Upper lobe of right lung (tissue), 1 donor: ENCODE measurements at regions not wholly inside any gene's neighbourhood (a gene's known extent, or its start where the extent isn't known, plus 50 kb on each side); places are given as distances from the start of the nearest gene placed in this dataset.

Experiments used
- ATAC-seq: fragments of 200-7000 bp; cut with Tn5 transposase; one replicate; pipeline ENCODE4 v1.9.1; 2020; ENCODE audit warnings: mild to moderate bottlenecking, moderate library complexity
- DNase-seq: peaks from one replicate; pipeline ENCODE4 v3.0.0-alpha.2; 2020
- H3K27ac ChIP-seq: fragments of 200-600 bp; one replicate; pipeline ENCODE4 v1.8.0; 2022
- H3K27me3 ChIP-seq: fragments of 200-600 bp; one replicate; pipeline ENCODE4 v1.8.0; 2022; ENCODE audit warnings: mild to moderate bottlenecking
- H3K36me3 ChIP-seq: fragments of 200-600 bp; one replicate; pipeline ENCODE4 v1.8.0; 2022
- H3K4me1 ChIP-seq: fragments of 200-600 bp; one replicate; pipeline ENCODE4 v1.8.0; 2022
- H3K4me3 ChIP-seq: fragments of 200-600 bp; one replicate; pipeline ENCODE4 v1.8.0; 2022; ENCODE audit warnings: mild to moderate bottlenecking
- H3K9me3 ChIP-seq: fragments of 200-600 bp; one replicate; pipeline ENCODE4 v1.8.0; 2022
- intact Hi-C: fragments of 100-400 bp; cut with DNase I; formaldehyde crosslinking; loops from one replicate; pipeline ENCODE4 v1.11.0; 2022
- TF ChIP-seq, protein P1 (sequence below): fragments of 200-600 bp; IDR thresholded peaks from one replicate; pipeline ENCODE4 v1.8.0; 2022; ENCODE audit warnings: antibody characterized with exemption
- donor health status: DM: no; HTN: yes; CAD: no; lungs with severe emphysema.

DNA sequence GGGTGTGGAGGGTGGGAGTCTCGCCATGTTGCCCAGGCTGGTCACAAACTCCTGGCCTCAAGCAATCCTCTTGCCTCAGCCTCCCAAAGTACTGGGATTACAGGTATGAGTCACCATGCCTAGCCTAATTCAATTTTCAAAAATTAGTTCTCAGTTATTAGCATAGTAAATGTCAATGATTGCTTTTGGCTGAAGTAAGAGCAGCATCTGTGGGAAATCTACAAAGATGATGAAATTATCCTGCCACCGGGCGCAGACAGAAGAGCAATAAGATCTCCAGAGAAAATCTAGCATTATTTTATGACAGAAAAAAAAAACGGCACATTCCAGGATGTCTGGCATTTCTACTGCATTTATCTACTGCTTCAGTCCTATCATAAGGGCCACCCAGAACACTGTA, 97.9 kb upstream of the DAAM1 start:
- TF ChIP-seq, protein P1, sequence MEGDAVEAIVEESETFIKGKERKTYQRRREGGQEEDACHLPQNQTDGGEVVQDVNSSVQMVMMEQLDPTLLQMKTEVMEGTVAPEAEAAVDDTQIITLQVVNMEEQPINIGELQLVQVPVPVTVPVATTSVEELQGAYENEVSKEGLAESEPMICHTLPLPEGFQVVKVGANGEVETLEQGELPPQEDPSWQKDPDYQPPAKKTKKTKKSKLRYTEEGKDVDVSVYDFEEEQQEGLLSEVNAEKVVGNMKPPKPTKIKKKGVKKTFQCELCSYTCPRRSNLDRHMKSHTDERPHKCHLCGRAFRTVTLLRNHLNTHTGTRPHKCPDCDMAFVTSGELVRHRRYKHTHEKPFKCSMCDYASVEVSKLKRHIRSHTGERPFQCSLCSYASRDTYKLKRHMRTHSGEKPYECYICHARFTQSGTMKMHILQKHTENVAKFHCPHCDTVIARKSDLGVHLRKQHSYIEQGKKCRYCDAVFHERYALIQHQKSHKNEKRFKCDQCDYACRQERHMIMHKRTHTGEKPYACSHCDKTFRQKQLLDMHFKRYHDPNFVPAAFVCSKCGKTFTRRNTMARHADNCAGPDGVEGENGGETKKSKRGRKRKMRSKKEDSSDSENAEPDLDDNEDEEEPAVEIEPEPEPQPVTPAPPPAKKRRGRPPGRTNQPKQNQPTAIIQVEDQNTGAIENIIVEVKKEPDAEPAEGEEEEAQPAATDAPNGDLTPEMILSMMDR = no peak
- H3K27me3 ChIP-seq = peaks cover 3% of the 10 kb centered on the region
- no peaks in the 10 kb centered on the region for H3K9me3 ChIP-seq
- no peaks in the 10 kb centered on the region for H3K36me3 ChIP-seq
- no peak overlapping the region for H3K27ac ChIP-seq
- DNase-seq (no peak), ATAC-seq (no peak)
- no peaks in the 10 kb centered on the region for H3K4me1 ChIP-seq
- H3K4me3 ChIP-seq = no peak overlapping the region
- intact Hi-C loops = no loop called here

DNA sequence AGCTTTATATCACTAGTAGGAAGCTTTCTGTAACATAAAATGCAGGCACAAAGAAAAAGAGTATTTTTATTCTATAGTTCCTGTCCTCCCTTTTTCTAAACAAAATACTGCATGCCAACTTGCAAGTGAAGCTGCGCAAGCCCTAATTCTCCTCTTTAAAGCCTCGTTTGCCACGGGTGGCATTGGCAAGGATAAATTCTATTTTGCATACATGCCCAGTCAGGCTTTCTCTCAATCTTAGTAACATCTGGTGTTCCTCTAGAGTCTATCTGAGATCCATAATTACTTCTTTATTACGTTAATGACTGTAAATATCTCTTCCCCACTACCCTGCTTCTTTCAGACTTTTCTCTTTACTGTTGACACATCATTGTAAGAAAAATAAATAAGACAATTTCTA, 97.1 kb upstream of the DAAM1 start:
- TF ChIP-seq, protein P1 = no peak
- no peak for ATAC-seq
- no peak overlapping the region for H3K27ac ChIP-seq
- H3K27me3 ChIP-seq = peaks cover 3% of the 10 kb centered on the region
- no peak overlapping the region for H3K4me3 ChIP-seq
- no peaks in the 10 kb centered on the region for H3K4me1 ChIP-seq
- DNase-seq = no peak
- no peaks in the 10 kb centered on the region for H3K36me3 ChIP-seq
- intact Hi-C loops = no loop called here
- H3K9me3 ChIP-seq = no peaks in the 10 kb centered on the region

DNA sequence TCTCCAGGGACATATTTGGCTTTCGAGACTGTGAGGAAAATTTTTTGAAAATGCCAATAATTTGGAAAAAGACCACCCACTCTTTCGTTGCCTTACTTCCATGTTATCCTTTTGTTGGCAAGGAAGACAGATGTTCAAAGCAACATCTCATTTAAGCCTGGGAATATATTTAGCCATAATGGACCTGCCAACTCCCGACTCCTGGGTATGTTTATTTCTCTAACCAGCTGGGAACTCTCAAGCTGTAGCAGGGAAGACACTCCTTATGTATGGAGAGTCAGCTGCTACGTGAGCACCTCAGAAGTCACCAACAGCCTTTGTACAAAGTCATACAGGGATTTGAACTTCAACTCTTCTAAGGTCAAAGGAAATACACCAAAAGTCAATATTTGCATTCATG, 96.5 kb upstream of the DAAM1 start:
- Histone ChIP-seq H3K4me3 (no peak overlapping the region), H3K9me3 (no peaks in the 10 kb centered on the region), H3K36me3 (no peaks in the 10 kb centered on the region), H3K4me1 (no peaks in the 10 kb centered on the region), H3K27me3 (peaks cover 3% of the 10 kb centered on the region), H3K27ac (no peak overlapping the region)
- ATAC-seq (no peak), DNase-seq (no peak)
- intact Hi-C loops = no loop called here
- TF ChIP-seq, protein P1 = no peak

DNA sequence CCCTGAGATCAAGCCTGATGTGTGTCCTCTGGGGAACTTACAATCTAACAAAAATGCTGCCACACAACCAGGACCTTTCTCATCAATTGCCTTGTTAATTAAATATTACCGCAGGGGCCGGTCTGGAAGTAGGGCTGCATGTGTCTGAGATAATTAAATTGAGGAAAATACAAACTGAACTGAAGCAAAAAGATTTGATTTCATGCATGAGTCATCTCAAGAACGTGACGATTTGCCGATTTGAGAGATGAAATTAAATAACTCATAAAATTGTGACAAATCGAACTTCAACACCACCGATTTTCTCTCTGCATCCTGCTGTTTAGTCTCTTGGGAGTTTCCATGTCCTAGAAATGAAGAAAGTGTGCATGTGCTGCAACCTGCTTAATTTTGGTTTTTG, 94.6 kb upstream of the DAAM1 start:
- ATAC-seq = no peak
- Histone ChIP-seq H3K9me3 (no peaks in the 10 kb centered on the region), H3K36me3 (no peaks in the 10 kb centered on the region), H3K4me3 (no peak overlapping the region), H3K27me3 (peaks cover 3% of the 10 kb centered on the region), H3K27ac (no peak overlapping the region), H3K4me1 (no peaks in the 10 kb centered on the region)
- TF ChIP-seq, protein P1 = no peak
- DNase-seq = no peak
- intact Hi-C loops = no loop called here

DNA sequence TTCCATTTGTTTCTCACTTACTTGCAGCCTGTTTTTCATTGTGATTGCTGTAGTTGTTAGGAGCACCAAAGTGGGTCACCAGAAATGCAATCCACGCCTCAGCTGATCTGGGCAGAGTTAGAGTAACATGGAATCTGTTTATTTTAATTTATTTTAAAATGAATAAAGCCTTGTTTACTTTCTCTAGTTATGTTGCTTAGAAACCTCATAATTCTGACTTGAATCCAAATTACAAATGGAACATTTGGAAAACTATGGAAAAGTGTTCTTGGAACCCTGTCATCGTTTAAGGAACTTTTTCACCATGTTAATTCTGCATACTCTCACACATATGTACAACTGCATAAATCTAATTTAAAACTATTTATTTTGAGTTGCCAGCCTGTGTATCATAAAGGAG, 92.2 kb upstream of the DAAM1 start:
- Histone ChIP-seq H3K9me3 (no peaks in the 10 kb centered on the region), H3K27me3 (peaks cover 3% of the 10 kb centered on the region), H3K27ac (no peak overlapping the region), H3K4me1 (no peaks in the 10 kb centered on the region), H3K4me3 (no peak overlapping the region), H3K36me3 (no peaks in the 10 kb centered on the region)
- TF ChIP-seq, protein P1 = no peak
- intact Hi-C loops = no loop called here
- ATAC-seq (no peak), DNase-seq (no peak)

DNA sequence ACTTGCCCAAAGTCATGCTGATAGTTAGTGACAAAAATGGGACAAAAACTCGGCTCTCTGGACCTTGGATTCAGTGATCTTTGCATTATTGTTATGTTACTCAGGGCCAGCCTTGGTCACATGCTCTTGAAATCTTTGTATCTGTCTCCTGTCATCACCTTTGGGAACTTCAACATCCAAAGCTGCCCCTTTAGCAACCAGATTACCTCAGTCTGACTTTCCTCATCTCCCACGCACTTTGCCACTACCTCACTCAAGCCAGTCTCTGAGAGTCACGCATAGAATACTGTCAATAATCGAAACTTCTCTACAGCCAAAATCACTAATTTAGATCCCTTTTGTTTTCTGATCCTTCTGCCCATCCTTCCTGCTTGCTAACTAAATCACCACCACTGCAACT, 90.8 kb upstream of the DAAM1 start:
- H3K9me3 ChIP-seq = no peaks in the 10 kb centered on the region
- no peaks in the 10 kb centered on the region for H3K27me3 ChIP-seq
- H3K4me3 ChIP-seq = no peak overlapping the region
- no peak for DNase-seq
- no peaks in the 10 kb centered on the region for H3K4me1 ChIP-seq
- ATAC-seq = no peak
- intact Hi-C loops = no loop called here
- TF ChIP-seq, protein P1 = no peak
- H3K27ac ChIP-seq = no peak overlapping the region
- no peaks in the 10 kb centered on the region for H3K36me3 ChIP-seq
